IMR-90 (cell line): ENCODE measurements at regions not wholly inside any gene's neighbourhood (a gene's known extent, or its start where the extent isn't known, plus 50 kb on each side); places are given as distances from the start of the nearest gene placed in this dataset.

Source experiments
- ATAC-seq: fragments of 200-7000 bp; cut with Tn5 transposase; 2 replicates; pipeline ENCODE4 v1.9.1; 2020; ENCODE audit warnings: low read depth, mild to moderate bottlenecking, moderate library complexity
- BruUV-seq: library from RNA; stranded (reverse); fragments of 400-500 nt; replicated peaks from 2 replicates; lab custom pipeline; 2021; lab: Mats Ljungman, UMichigan
- CTCF ChIA-PET: fragments of 300-600 bp; formaldehyde crosslinking; extraction: SDS; loops from one replicate; lab custom pipeline; 2021; ENCODE audit warnings: antibody characterized with exemption; lab: Yijun Ruan, JAX
- POLR2A ChIA-PET: fragments of 300-600 bp; sonication (Branson Sonifier 250); formaldehyde crosslinking; loops from one replicate; lab custom pipeline; 2022; ENCODE audit warnings: antibody characterized with exemption; ENCODE audit not compliant: unreplicated experiment; lab: Charles Lee
- DNase-seq: peaks from one replicate; pipeline ENCODE4 v3.0.0; 2013
- H2AFZ ChIP-seq: replicated peaks from 2 replicates; pipeline ENCODE3; 2013; ENCODE audit warnings: low read length, mild to moderate bottlenecking; ENCODE audit not compliant: poor library complexity
- H2AK5ac ChIP-seq: 2 replicates; pipeline ENCODE4 v1.6.1; 2013; ENCODE audit warnings: low read depth, low read length, inconsistent platforms
- H2AK9ac ChIP-seq: replicated peaks from 2 replicates; pipeline ENCODE3; 2013; ENCODE audit warnings: mild to moderate bottlenecking, low read depth, low read length, moderate library complexity; ENCODE audit not compliant: poor library complexity
- H2BK120ac ChIP-seq: 2 replicates; pipeline ENCODE4 v1.6.1; 2013; ENCODE audit warnings: low read depth, low read length, inconsistent platforms
- H2BK15ac ChIP-seq: 3 replicates; pipeline ENCODE4 v1.6.1; 2013; ENCODE audit warnings: low read depth, low read length, inconsistent platforms
- H2BK20ac ChIP-seq: 2 replicates; pipeline ENCODE4 v1.6.1; 2013; ENCODE audit warnings: low read depth, mild to moderate bottlenecking, inconsistent platforms, low read length, moderate library complexity
- H2BK5ac ChIP-seq: 2 replicates; pipeline ENCODE4 v1.6.1; 2013; ENCODE audit warnings: mild to moderate bottlenecking, low read depth, low read length, inconsistent platforms; ENCODE audit not compliant: poor library complexity, severe bottlenecking
- H3K14ac ChIP-seq: replicated peaks from 2 replicates; pipeline ENCODE4 v1.6.1; 2013; ENCODE audit warnings: low read depth, low read length, inconsistent platforms
- H3K18ac ChIP-seq: 2 replicates; pipeline ENCODE4 v1.6.1; 2013; ENCODE audit warnings: low read depth, low read length, control low read depth
- H3K23ac ChIP-seq: 2 replicates; pipeline ENCODE4 v1.6.1; 2013; ENCODE audit warnings: low read depth, low read length, inconsistent platforms
- H3K27ac ChIP-seq: 2 replicates; pipeline ENCODE4 v1.5.1; 2013; ENCODE audit warnings: mild to moderate bottlenecking, control low read depth, low read length; ENCODE audit not compliant: insufficient read depth
- H3K27me3 ChIP-seq: 2 replicates; pipeline ENCODE4 v1.6.1; 2013; ENCODE audit warnings: low read length; ENCODE audit not compliant: control insufficient read depth, insufficient read depth
- H3K36me3 ChIP-seq: 2 replicates; pipeline ENCODE4 v1.6.1; 2013; ENCODE audit warnings: low read length, mixed read lengths; ENCODE audit not compliant: control insufficient read depth, insufficient read depth
- H3K4ac ChIP-seq: 2 replicates; pipeline ENCODE4 v1.6.1; 2013; ENCODE audit warnings: low read depth, low read length, inconsistent platforms
- H3K4me1 ChIP-seq: 2 replicates; pipeline ENCODE4 v1.6.1; 2013; ENCODE audit warnings: low read length, mixed read lengths; ENCODE audit not compliant: control insufficient read depth, insufficient read depth
- H3K4me2 ChIP-seq: 2 replicates; pipeline ENCODE4 v1.6.1; 2013; ENCODE audit warnings: low read depth, mild to moderate bottlenecking, control low read depth, low read length, moderate library complexity
- H3K4me3 ChIP-seq: 2 replicates; pipeline ENCODE4 v1.5.1; 2013; ENCODE audit warnings: low read depth, mild to moderate bottlenecking, control low read depth, low read length, moderate library complexity; ENCODE audit not compliant: insufficient read depth
- H3K56ac ChIP-seq: 2 replicates; pipeline ENCODE4 v1.6.1; 2013; ENCODE audit warnings: low read length, inconsistent platforms; ENCODE audit not compliant: insufficient read depth; ENCODE audit errors: extremely low read depth
- H3K79me1 ChIP-seq, 2 experiments: 2 replicates each; pipeline ENCODE4 v1.6.1; 2013; ENCODE audit warnings: low read length in 2 of 2, inconsistent platforms in 1 of 2, low read depth in 1 of 2
- H3K9ac ChIP-seq: 2 replicates; pipeline ENCODE4 v1.6.1; 2013; ENCODE audit warnings: low read depth, low read length, control low read depth
- H3K9me1 ChIP-seq: 2 replicates; pipeline ENCODE4 v1.6.1; 2013; ENCODE audit warnings: low read length, inconsistent platforms; ENCODE audit not compliant: insufficient read depth
- H3K9me3 ChIP-seq: 2 replicates; pipeline ENCODE4 v1.6.1; 2013; ENCODE audit warnings: low read length; ENCODE audit not compliant: control insufficient read depth, insufficient read depth
- H4K20me1 ChIP-seq: 2 replicates; pipeline ENCODE4 v1.6.1; 2013; ENCODE audit warnings: low read length, inconsistent platforms; ENCODE audit not compliant: insufficient read depth
- H4K5ac ChIP-seq: 2 replicates; pipeline ENCODE4 v1.6.1; 2013; ENCODE audit warnings: mild to moderate bottlenecking, low read depth, low read length, control low read depth
- H4K8ac ChIP-seq, 2 experiments: 2 replicates each; pipeline ENCODE4 v1.6.1; 2013; ENCODE audit warnings: low read depth in 2 of 2, low read length in 2 of 2, control low read depth in 1 of 2, inconsistent platforms in 1 of 2
- H4K91ac ChIP-seq: 2 replicates; pipeline ENCODE4 v1.6.1; 2013; ENCODE audit warnings: low read depth, low read length, inconsistent platforms; ENCODE audit not compliant: insufficient read depth
- CEBPB ChIP-seq: IDR thresholded peaks from 2 replicates; pipeline ENCODE4 v1.6.1; 2012; ENCODE audit warnings: low read depth, low read length, improper control_type of control experiment
- CTCF ChIP-seq: conservative IDR thresholded peaks from 2 replicates; pipeline ENCODE4 v1.5.1; 2012; ENCODE audit warnings: mild to moderate bottlenecking, low read depth, low read length, improper control_type of control experiment
- MXI1 ChIP-seq: IDR thresholded peaks from 2 replicates; pipeline ENCODE4 v1.6.1; 2012; ENCODE audit warnings: low read depth, mild to moderate bottlenecking, low read length, moderate library complexity, borderline replicate concordance
- NFE2L2 ChIP-seq: fragments of 150-350 bp; IDR thresholded peaks from 2 replicates; pipeline ENCODE4 v1.6.1; 2016; ENCODE audit warnings: low read depth, mild to moderate bottlenecking, low read length
- POLR2A ChIP-seq: IDR thresholded peaks from 2 replicates; pipeline ENCODE4 v1.6.1; 2012; ENCODE audit warnings: mild to moderate bottlenecking, low read depth, low read length
- RAD21 ChIP-seq: IDR thresholded peaks from 2 replicates; pipeline ENCODE4 v1.6.1; 2012; ENCODE audit warnings: low read length, improper control_type of control experiment
- USF2 ChIP-seq: fragments of 150-350 bp; IDR thresholded peaks from 2 replicates; pipeline ENCODE4 v1.6.1; 2017; ENCODE audit warnings: mild to moderate bottlenecking, antibody characterized with exemption, low read length, low read depth
- WGBS, 2 experiments: methylation state at CpG; one replicate each; pipeline versions ENCODE4 v1.1.5 to v1.1.7; 2013; ENCODE audit warnings: missing lambda C conversion rate in 2 of 2; ENCODE audit not compliant: insufficient read length in 1 of 2; ENCODE audit errors: extremely low coverage in 2 of 2; 5-methylcytosine and 5-hydroxymethylcytosine counted together
- dilution Hi-C: fragments of 300-500 bp; cut with HindIII; formaldehyde crosslinking; loops from one replicate; pipeline ENCODE4 v1.14.3; 2018; ENCODE audit warnings: low sequenced_read_pairs; ENCODE audit not compliant: unreplicated experiment
- in situ Hi-C: fragments of 300-500 bp; cut with MboI; formaldehyde crosslinking; loops from 3 replicates; pipeline ENCODE4 v1.14.3; 2019; ENCODE audit warnings: low sequenced_read_pairs, inconsistent platforms, mixed read lengths
- intact Hi-C: fragments of 100-400 bp; cut with micrococcal nuclease; formaldehyde crosslinking; loops from 2 replicates; pipeline ENCODE4 v1.10.0; 2022

- Histone ChIP-seq H2BK15ac (no peak overlapping the region), H3K9me3 (peaks cover 49% of the 10 kb centered on the region), H3K36me3 (no peaks in the 10 kb centered on the region), H3K27ac (no peak overlapping the region), H3K79me1 (no peaks in the 10 kb centered on the region), H3K14ac (no peak overlapping the region), H4K91ac (no peak overlapping the region), H4K20me1 (no peaks in the 10 kb centered on the region), H2BK20ac (no peak overlapping the region), H4K8ac (no peak overlapping the region), H3K9me1 (no peaks in the 10 kb centered on the region), H2AK9ac (no peak overlapping the region), H2AFZ (no peak overlapping the region), H4K5ac (no peak overlapping the region), H3K4ac (no peak overlapping the region), H2AK5ac (no peak overlapping the region), H3K9ac (no peak overlapping the region), H3K4me3 (no peak overlapping the region), H3K56ac (no peak overlapping the region), H3K27me3 (no peaks in the 10 kb centered on the region), H3K4me2 (no peak overlapping the region), H3K23ac (no peak overlapping the region), H2BK120ac (no peak overlapping the region), H3K18ac (no peak overlapping the region), H2BK5ac (no peak overlapping the region), H3K4me1 (no peaks in the 10 kb centered on the region)
- DNase-seq (no peak), ATAC-seq (no peak)
- WGBS, 2 experiments, result 27% methylated on average over 3 of the region's 9 CpGs; no CpG with 5 or more reads in 1 of the 2 experiments
- dilution Hi-C loops, result no loop called here
- CTCF ChIA-PET, result no interaction called here
- BruUV-seq, result no TSS peak
- TF ChIP-seq RAD21 (no peak), USF2 (no peak), MXI1 (no peak), CEBPB (no peak), POLR2A (no peak), NFE2L2 (no peak), CTCF (no peak)
- in situ Hi-C loops, result no loop called here
- intact Hi-C loops, result no loop called here
- POLR2A ChIA-PET, result no interaction called here
Observed at GRCh38 chr18:78403371-78403770, 576.2 kb upstream of the SALL3 start.
